ENCODE measurements at regions not wholly inside any gene's neighbourhood (a gene's known extent, or its start where the extent isn't known, plus 50 kb on each side); places are given as distances from the start of the nearest gene placed in this dataset.

DNA sequence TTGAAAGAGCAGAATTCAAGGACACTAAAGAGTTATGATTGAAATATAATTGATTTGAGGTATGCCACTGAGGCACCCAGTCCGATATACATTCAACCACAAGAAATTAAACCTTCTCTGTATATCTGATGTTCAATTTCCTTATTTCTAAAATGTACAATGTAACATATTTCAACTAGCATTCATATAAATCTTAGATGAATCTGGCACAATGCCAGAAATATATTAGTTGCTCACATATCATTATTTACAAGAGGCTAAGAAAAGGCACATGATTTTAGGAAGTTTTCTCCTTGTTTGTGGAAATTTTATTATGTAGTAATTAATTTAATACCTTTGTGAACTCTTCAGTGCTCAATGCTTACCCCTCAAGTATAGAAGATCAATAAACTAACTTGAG, 532.3 kb downstream of the KCNA4 start:
- no peaks in the 10 kb centered on the region for H3K79me2 ChIP-seq (ENCODE audit: control insufficient read depth, insufficient read depth, low read length)
- H3K9me1 ChIP-seq (replicated peaks; ENCODE audit: control insufficient read depth, extremely low read depth, insufficient read depth, low read length): no peaks in the 10 kb centered on the region
- intact Hi-C loops (cut with micrococcal nuclease) (no loop called here), dilution Hi-C loops (cut with MboI; ENCODE audit: extremely low pct_ligation_motif_present, low sequenced_read_pairs) (no loop called here)
- no peaks in the 10 kb centered on the region for H3K36me3 ChIP-seq (ENCODE audit: control insufficient read depth in 2 of 2, extremely low read depth in 1 of 2, insufficient read depth in 2 of 2, low read length in 2 of 2)
- H3K27ac ChIP-seq (ENCODE audit: insufficient read depth, low read depth, low read length): no peak overlapping the region
- no peaks in the 10 kb centered on the region for H4K20me1 ChIP-seq (replicated peaks; ENCODE audit: control insufficient read depth, extremely low read depth, insufficient read depth, low read length)
- no peak for FAIRE-seq
- peak; percentile 26 for DNase-seq (ENCODE audit: low read depth, low spot score)
- ChIA-PET CTCF (interaction anchor here (1.0 kb wide), 1 partner anchor 12 kb away, joined by 3 read pairs; no protein-coding TSS in a partner anchor), POLR2A (no interaction called here)
- no peak overlapping the region for H3K4me2 ChIP-seq (ENCODE audit: insufficient read depth, low read length)
- no TSS peak for BruUV-seq (replicated peaks)
- peaks cover 9% of the 10 kb centered on the region for H3K4me1 ChIP-seq (ENCODE audit: control insufficient read depth, extremely low read depth, insufficient read depth, low read length)
- H3K9me3 ChIP-seq (replicated peaks; ENCODE audit: control insufficient read depth, insufficient read depth, low read length): no peaks in the 10 kb centered on the region
- TF ChIP-seq GATA2 (IDR thresholded peaks at IDR 0.05; ENCODE audit: insufficient read depth, insufficient read length, low read depth, low read length): no peak
- TF ChIP-seq, protein P1, sequence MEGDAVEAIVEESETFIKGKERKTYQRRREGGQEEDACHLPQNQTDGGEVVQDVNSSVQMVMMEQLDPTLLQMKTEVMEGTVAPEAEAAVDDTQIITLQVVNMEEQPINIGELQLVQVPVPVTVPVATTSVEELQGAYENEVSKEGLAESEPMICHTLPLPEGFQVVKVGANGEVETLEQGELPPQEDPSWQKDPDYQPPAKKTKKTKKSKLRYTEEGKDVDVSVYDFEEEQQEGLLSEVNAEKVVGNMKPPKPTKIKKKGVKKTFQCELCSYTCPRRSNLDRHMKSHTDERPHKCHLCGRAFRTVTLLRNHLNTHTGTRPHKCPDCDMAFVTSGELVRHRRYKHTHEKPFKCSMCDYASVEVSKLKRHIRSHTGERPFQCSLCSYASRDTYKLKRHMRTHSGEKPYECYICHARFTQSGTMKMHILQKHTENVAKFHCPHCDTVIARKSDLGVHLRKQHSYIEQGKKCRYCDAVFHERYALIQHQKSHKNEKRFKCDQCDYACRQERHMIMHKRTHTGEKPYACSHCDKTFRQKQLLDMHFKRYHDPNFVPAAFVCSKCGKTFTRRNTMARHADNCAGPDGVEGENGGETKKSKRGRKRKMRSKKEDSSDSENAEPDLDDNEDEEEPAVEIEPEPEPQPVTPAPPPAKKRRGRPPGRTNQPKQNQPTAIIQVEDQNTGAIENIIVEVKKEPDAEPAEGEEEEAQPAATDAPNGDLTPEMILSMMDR (IDR thresholded peaks at IDR 0.05; ENCODE audit: extremely low read depth in 1 of 2, insufficient read depth in 1 of 2, low read depth in 1 of 2, low read length in 2 of 2): no peak
- no peak overlapping the region for H3K4me3 ChIP-seq (replicated peaks in 1 of 3; ENCODE audit: insufficient read depth in 1 of 3, low read depth in 1 of 3, low read length in 3 of 3)
- no peak overlapping the region for H3K9ac ChIP-seq (replicated peaks; ENCODE audit: extremely low read depth, insufficient read depth, low read length)
- H3K27me3 ChIP-seq (ENCODE audit: control insufficient read depth in 2 of 2, insufficient read depth in 2 of 2, low read length in 2 of 2): no peaks in the 10 kb centered on the region
- H2AFZ ChIP-seq (ENCODE audit: low read depth, low read length): no peak overlapping the region

DNA sequence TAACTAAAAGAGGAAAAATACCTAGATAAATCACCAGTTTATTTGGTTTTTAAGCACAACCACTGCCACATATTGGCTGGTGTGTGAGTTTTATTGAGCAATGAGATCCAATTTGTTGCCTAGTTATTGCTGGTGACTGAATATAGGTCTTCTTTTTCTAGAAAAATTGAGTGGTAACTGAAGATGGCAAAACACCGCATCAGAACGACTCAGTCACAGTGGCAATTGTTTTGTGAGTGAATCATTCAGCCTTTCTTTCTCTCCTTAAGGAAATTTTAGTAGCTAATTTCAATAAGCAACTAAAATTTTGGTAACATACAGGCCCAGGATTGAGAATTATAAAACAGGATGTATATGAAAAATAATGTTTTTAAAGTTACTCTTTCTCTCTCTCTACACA, 533.0 kb downstream of the KCNA4 start:
- no peaks in the 10 kb centered on the region for H3K79me2 ChIP-seq (ENCODE audit: control insufficient read depth, insufficient read depth, low read length)
- H3K9me1 ChIP-seq (replicated peaks; ENCODE audit: control insufficient read depth, extremely low read depth, insufficient read depth, low read length): no peaks in the 10 kb centered on the region
- CTCF ChIA-PET: interaction anchor here (1.0 kb wide), 1 partner anchor 12 kb away, joined by 3 read pairs; no protein-coding TSS in a partner anchor
- H4K20me1 ChIP-seq (replicated peaks; ENCODE audit: control insufficient read depth, extremely low read depth, insufficient read depth, low read length): no peaks in the 10 kb centered on the region
- no peaks in the 10 kb centered on the region for H3K36me3 ChIP-seq (ENCODE audit: control insufficient read depth in 2 of 2, extremely low read depth in 1 of 2, insufficient read depth in 2 of 2, low read length in 2 of 2)
- H3K4me1 ChIP-seq (ENCODE audit: control insufficient read depth, extremely low read depth, insufficient read depth, low read length): peaks cover 9% of the 10 kb centered on the region
- POLR2A ChIA-PET: no interaction called here
- dilution Hi-C loops (cut with MboI; ENCODE audit: extremely low pct_ligation_motif_present, low sequenced_read_pairs) (no loop called here), intact Hi-C loops (cut with micrococcal nuclease) (no loop called here)
- no peak overlapping the region for H3K27ac ChIP-seq (ENCODE audit: insufficient read depth, low read depth, low read length)
- no peak for FAIRE-seq
- H2AFZ ChIP-seq (ENCODE audit: low read depth, low read length): no peak overlapping the region
- H3K27me3 ChIP-seq (ENCODE audit: control insufficient read depth in 2 of 2, insufficient read depth in 2 of 2, low read length in 2 of 2): no peaks in the 10 kb centered on the region
- no peak overlapping the region for H3K9ac ChIP-seq (replicated peaks; ENCODE audit: extremely low read depth, insufficient read depth, low read length)
- BruUV-seq (replicated peaks): no TSS peak
- peak; percentile 24 for DNase-seq (ENCODE audit: low read depth, low spot score)
- no peak overlapping the region for H3K4me2 ChIP-seq (ENCODE audit: insufficient read depth, low read length)
- no peaks in the 10 kb centered on the region for H3K9me3 ChIP-seq (replicated peaks; ENCODE audit: control insufficient read depth, insufficient read depth, low read length)
- H3K4me3 ChIP-seq (replicated peaks in 1 of 3; ENCODE audit: insufficient read depth in 1 of 3, low read depth in 1 of 3, low read length in 3 of 3): no peak overlapping the region
- TF ChIP-seq, protein P2, sequence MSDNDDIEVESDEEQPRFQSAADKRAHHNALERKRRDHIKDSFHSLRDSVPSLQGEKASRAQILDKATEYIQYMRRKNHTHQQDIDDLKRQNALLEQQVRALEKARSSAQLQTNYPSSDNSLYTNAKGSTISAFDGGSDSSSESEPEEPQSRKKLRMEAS (IDR thresholded peaks at IDR 0.05; ENCODE audit: insufficient read depth, insufficient read length): no peak
- TF ChIP-seq FOS (IDR thresholded peaks at IDR 0.05; ENCODE audit: borderline replicate concordance, insufficient read depth, low read length): peak; percentile 36
